Panc1 (cell line): ENCODE measurements at regions not wholly inside any gene's neighbourhood (a gene's known extent, or its start where the extent isn't known, plus 50 kb on each side); places are given as distances from the start of the nearest gene placed in this dataset.

Experiments used
- ATAC-seq: fragments of 200-7000 bp; cut with Tn5 transposase; 2 replicates; pipeline ENCODE4 v1.9.1; 2020; ENCODE audit warnings: mild to moderate bottlenecking, moderate library complexity
- BruUV-seq: library from RNA; stranded (reverse); fragments of 400-500 nt; replicated peaks from 2 replicates; lab custom pipeline; 2021; lab: Mats Ljungman, UMichigan
- CTCF ChIA-PET: fragments of 300-600 bp; sonication (Branson Sonifier 250); formaldehyde crosslinking; loops from one replicate; lab custom pipeline; 2022; ENCODE audit warnings: antibody characterized with exemption; lab: Charles Lee
- POLR2A ChIA-PET: fragments of 300-600 bp; sonication (Branson Sonifier 250); formaldehyde crosslinking; loops from one replicate; lab custom pipeline; 2022; ENCODE audit warnings: antibody characterized with exemption; lab: Charles Lee
- DNase-seq: peaks from one replicate; pipeline ENCODE4 v3.0.0-alpha.2; 2010; ENCODE audit warnings: low read depth, low spot score
- H3K27ac ChIP-seq: 2 replicates; pipeline ENCODE4 v1.5.1; 2011; ENCODE audit warnings: mild to moderate bottlenecking, low read length, inconsistent platforms
- H3K27me3 ChIP-seq: fragments of 200-500 bp; sonication (Bioruptor generic); 2 replicates; pipeline ENCODE4 v1.6.0; 2014; ENCODE audit warnings: low read length, inconsistent platforms; ENCODE audit not compliant: control insufficient read depth, insufficient read depth
- H3K36me3 ChIP-seq: fragments of 200-500 bp; sonication (Bioruptor generic); 2 replicates; pipeline ENCODE4 v1.5.1; 2014; ENCODE audit warnings: inconsistent platforms, mild to moderate bottlenecking, low read length, moderate library complexity; ENCODE audit not compliant: control insufficient read depth, insufficient read depth
- H3K4me1 ChIP-seq: 2 replicates; pipeline ENCODE4 v1.5.1; 2011; ENCODE audit warnings: inconsistent platforms, mild to moderate bottlenecking, low read length, moderate library complexity; ENCODE audit not compliant: control insufficient read depth, insufficient read depth
- H3K4me3 ChIP-seq, 2 experiments: 2 replicates each; pipeline ENCODE4 v1.5.1; 2011 to 2012; ENCODE audit warnings: low read depth in 2 of 2, low read length in 2 of 2, mild to moderate bottlenecking in 2 of 2, inconsistent platforms in 1 of 2, moderate library complexity in 1 of 2
- H3K9me3 ChIP-seq: fragments of 200-500 bp; sonication (Bioruptor generic); 2 replicates; pipeline ENCODE4 v1.5.1; 2014; ENCODE audit warnings: low read depth, mild to moderate bottlenecking, inconsistent platforms, low read length, moderate library complexity; ENCODE audit not compliant: control insufficient read depth, insufficient read depth
- POLR2AphosphoS5 ChIP-seq: IDR thresholded peaks from 2 replicates; pipeline ENCODE4 v1.6.1; 2012; ENCODE audit warnings: mild to moderate bottlenecking, low read depth, low read length, moderate library complexity
- SIN3A ChIP-seq: IDR thresholded peaks from 2 replicates; pipeline ENCODE4 v1.6.1; 2012; ENCODE audit warnings: low read depth, mild to moderate bottlenecking, low read length, moderate library complexity, borderline replicate concordance; ENCODE audit not compliant: insufficient read depth
- TCF7L2 ChIP-seq: IDR thresholded peaks from 2 replicates; pipeline ENCODE4 v1.6.1; 2011; ENCODE audit warnings: mild to moderate bottlenecking, low read depth, low read length, inconsistent platforms
- in situ Hi-C: cut with HindIII; loops from 2 replicates; pipeline ENCODE4 v1.10.0; 2016; ENCODE audit warnings: low sequenced_read_pairs, low pct_unique_long_range_greater_than_20kb
- intact Hi-C: fragments of 100-400 bp; cut with micrococcal nuclease; formaldehyde crosslinking; loops from one replicate; pipeline ENCODE4 v1.10.0; 2022; ENCODE audit not compliant: unreplicated experiment
- TF ChIP-seq, protein P1 (sequence below): fragments of 450-650 bp; IDR thresholded peaks from 2 replicates; pipeline ENCODE4 v1.5.1; 2017; ENCODE audit warnings: mild to moderate bottlenecking
- TF ChIP-seq, protein P2 (sequence below), 2 experiments: IDR thresholded peaks; 2 replicates each; pipeline ENCODE4 v1.6.1; 2011 to 2012; ENCODE audit warnings: low read depth in 2 of 2, control low read depth in 1 of 2, low read length in 1 of 2, mild to moderate bottlenecking in 1 of 2, moderate library complexity in 1 of 2; ENCODE audit not compliant: insufficient read depth in 1 of 2

DNA sequence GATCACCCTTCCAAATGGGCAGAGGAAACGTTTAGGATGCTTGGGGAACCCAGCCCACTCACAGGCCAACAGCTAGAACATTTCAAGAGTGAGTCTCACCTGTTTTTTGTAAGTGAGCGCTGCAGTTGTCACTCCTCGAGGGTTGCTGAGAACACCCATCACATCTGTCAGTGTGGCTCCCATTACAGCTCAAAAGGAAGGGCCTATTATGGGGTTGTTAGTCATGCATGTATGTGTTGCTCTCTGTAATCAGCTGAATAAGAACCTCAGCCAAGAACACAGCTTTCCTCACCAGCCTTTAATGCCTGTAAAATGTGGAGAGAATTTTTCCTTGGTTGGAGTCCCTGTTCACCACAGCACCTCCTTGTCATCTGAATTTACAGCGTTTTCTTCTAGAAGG lies 196.3 kb upstream of the KLF4 start:
- H3K27ac ChIP-seq, result no peak overlapping the region
- intact Hi-C loops, result no loop called here
- no TSS peak for BruUV-seq
- CTCF ChIA-PET, result no interaction called here
- DNase-seq (no peak), ATAC-seq (no peak)
- H3K4me3 ChIP-seq, result no peak overlapping the region
- no peaks in the 10 kb centered on the region for H3K27me3 ChIP-seq
- H3K36me3 ChIP-seq, result no peaks in the 10 kb centered on the region
- H3K9me3 ChIP-seq, result no peaks in the 10 kb centered on the region
- POLR2A ChIA-PET, result no interaction called here
- TF ChIP-seq, protein P1, sequence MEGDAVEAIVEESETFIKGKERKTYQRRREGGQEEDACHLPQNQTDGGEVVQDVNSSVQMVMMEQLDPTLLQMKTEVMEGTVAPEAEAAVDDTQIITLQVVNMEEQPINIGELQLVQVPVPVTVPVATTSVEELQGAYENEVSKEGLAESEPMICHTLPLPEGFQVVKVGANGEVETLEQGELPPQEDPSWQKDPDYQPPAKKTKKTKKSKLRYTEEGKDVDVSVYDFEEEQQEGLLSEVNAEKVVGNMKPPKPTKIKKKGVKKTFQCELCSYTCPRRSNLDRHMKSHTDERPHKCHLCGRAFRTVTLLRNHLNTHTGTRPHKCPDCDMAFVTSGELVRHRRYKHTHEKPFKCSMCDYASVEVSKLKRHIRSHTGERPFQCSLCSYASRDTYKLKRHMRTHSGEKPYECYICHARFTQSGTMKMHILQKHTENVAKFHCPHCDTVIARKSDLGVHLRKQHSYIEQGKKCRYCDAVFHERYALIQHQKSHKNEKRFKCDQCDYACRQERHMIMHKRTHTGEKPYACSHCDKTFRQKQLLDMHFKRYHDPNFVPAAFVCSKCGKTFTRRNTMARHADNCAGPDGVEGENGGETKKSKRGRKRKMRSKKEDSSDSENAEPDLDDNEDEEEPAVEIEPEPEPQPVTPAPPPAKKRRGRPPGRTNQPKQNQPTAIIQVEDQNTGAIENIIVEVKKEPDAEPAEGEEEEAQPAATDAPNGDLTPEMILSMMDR, result no peak
- TF ChIP-seq TCF7L2 (no peak), SIN3A (no peak), POLR2AphosphoS5 (no peak)
- TF ChIP-seq, protein P2, sequence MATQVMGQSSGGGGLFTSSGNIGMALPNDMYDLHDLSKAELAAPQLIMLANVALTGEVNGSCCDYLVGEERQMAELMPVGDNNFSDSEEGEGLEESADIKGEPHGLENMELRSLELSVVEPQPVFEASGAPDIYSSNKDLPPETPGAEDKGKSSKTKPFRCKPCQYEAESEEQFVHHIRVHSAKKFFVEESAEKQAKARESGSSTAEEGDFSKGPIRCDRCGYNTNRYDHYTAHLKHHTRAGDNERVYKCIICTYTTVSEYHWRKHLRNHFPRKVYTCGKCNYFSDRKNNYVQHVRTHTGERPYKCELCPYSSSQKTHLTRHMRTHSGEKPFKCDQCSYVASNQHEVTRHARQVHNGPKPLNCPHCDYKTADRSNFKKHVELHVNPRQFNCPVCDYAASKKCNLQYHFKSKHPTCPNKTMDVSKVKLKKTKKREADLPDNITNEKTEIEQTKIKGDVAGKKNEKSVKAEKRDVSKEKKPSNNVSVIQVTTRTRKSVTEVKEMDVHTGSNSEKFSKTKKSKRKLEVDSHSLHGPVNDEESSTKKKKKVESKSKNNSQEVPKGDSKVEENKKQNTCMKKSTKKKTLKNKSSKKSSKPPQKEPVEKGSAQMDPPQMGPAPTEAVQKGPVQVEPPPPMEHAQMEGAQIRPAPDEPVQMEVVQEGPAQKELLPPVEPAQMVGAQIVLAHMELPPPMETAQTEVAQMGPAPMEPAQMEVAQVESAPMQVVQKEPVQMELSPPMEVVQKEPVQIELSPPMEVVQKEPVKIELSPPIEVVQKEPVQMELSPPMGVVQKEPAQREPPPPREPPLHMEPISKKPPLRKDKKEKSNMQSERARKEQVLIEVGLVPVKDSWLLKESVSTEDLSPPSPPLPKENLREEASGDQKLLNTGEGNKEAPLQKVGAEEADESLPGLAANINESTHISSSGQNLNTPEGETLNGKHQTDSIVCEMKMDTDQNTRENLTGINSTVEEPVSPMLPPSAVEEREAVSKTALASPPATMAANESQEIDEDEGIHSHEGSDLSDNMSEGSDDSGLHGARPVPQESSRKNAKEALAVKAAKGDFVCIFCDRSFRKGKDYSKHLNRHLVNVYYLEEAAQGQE (IDR thresholded peaks at IDR 0.05; ENCODE audit: insufficient read depth in 1 of 2, low read depth in 2 of 2, low read length in 1 of 2), result no peak
- H3K4me1 ChIP-seq, result no peaks in the 10 kb centered on the region
- in situ Hi-C loops, result no loop called here

DNA sequence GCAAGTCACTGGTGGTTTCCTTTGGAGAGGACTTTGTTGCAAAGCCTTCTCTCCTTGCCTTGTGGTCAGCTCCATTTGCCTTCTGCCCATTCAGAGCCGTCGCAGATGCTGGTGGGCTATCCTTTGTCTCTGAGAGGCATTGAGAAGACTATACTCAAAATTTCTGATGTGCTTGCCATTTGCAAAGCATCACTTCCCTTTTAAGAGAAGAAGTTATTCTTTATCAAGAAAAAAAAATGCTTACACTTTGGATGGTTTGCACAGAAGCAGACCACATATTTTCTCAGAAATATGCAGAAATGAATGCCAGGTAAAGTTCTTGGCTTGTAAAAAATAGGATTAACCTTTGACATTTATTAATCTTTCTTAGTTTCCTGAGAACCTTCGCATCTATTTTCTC lies 195.8 kb upstream of the KLF4 start:
- ChIA-PET POLR2A (no interaction called here), CTCF (no interaction called here)
- Histone ChIP-seq H3K9me3 (no peaks in the 10 kb centered on the region), H3K4me3 (no peak overlapping the region), H3K4me1 (no peaks in the 10 kb centered on the region), H3K36me3 (no peaks in the 10 kb centered on the region), H3K27me3 (no peaks in the 10 kb centered on the region), H3K27ac (no peak overlapping the region)
- no TSS peak for BruUV-seq
- ATAC-seq (no peak), DNase-seq (no peak)
- no peak for TF ChIP-seq SIN3A
- no peak for TF ChIP-seq TCF7L2
- TF ChIP-seq, protein P2 (IDR thresholded peaks at IDR 0.05; ENCODE audit: insufficient read depth in 1 of 2, low read depth in 2 of 2, low read length in 1 of 2), result no peak
- no peak for TF ChIP-seq POLR2AphosphoS5
- TF ChIP-seq, protein P1, result no peak
- intact Hi-C loops (no loop called here), in situ Hi-C loops (no loop called here)
